ENCODE measurements at regions not wholly inside any gene's neighbourhood (a gene's known extent, or its start where the extent isn't known, plus 50 kb on each side); places are given as distances from the start of the nearest gene placed in this dataset.

DNA sequence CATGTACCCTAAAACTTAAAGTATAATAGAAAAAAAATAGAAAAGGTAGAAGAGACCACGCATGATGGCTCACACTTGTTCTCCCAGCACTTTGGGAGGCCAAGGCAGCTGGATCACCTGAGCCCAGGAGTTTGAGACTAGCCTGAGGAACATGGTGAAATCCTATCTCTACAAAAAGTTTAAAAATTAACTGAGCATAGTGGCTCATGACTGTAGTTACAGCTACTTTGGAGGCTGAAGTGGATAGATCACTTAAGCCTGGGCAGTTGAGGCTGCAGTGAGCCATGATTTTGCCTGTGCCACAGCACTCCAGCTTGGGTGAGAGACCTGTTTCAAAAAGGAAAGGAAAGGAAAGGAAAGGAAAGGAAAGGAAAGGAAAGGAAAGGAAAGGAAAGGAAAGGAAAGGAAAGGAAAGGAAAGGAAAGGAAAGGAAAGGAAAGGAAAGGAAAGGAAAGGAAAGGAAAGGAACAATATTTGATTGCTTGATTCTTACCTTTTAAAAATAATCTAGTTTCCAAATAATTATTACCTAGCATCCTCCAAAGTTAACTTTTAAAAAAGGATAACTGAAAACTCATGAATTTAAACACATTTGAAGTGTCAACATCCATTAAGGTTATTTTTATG, 99.9 kb upstream of the PAX6 start:
- TF ChIP-seq, protein P1, sequence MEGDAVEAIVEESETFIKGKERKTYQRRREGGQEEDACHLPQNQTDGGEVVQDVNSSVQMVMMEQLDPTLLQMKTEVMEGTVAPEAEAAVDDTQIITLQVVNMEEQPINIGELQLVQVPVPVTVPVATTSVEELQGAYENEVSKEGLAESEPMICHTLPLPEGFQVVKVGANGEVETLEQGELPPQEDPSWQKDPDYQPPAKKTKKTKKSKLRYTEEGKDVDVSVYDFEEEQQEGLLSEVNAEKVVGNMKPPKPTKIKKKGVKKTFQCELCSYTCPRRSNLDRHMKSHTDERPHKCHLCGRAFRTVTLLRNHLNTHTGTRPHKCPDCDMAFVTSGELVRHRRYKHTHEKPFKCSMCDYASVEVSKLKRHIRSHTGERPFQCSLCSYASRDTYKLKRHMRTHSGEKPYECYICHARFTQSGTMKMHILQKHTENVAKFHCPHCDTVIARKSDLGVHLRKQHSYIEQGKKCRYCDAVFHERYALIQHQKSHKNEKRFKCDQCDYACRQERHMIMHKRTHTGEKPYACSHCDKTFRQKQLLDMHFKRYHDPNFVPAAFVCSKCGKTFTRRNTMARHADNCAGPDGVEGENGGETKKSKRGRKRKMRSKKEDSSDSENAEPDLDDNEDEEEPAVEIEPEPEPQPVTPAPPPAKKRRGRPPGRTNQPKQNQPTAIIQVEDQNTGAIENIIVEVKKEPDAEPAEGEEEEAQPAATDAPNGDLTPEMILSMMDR (IDR thresholded peaks at IDR 0.05; ENCODE audit: poor library complexity, severe bottlenecking): no peak
- ATAC-seq (ENCODE audit: low read depth) (no peak), DNase-seq (ENCODE audit: low spot score) (no peak)
- Histone ChIP-seq H3K4me1 (ENCODE audit: insufficient read depth, poor library complexity, severe bottlenecking) (no peaks in the 10 kb centered on the region), H3K27ac (ENCODE audit: poor library complexity, severe bottlenecking) (no peak overlapping the region), H3K36me3 (ENCODE audit: low read depth) (no peaks in the 10 kb centered on the region), H3K9me3 (ENCODE audit: severe bottlenecking) (no peaks in the 10 kb centered on the region), H3K4me3 (ENCODE audit: severe bottlenecking) (no peak overlapping the region), H3K27me3 (ENCODE audit: insufficient read depth, poor library complexity, severe bottlenecking) (no peaks in the 10 kb centered on the region)

DNA sequence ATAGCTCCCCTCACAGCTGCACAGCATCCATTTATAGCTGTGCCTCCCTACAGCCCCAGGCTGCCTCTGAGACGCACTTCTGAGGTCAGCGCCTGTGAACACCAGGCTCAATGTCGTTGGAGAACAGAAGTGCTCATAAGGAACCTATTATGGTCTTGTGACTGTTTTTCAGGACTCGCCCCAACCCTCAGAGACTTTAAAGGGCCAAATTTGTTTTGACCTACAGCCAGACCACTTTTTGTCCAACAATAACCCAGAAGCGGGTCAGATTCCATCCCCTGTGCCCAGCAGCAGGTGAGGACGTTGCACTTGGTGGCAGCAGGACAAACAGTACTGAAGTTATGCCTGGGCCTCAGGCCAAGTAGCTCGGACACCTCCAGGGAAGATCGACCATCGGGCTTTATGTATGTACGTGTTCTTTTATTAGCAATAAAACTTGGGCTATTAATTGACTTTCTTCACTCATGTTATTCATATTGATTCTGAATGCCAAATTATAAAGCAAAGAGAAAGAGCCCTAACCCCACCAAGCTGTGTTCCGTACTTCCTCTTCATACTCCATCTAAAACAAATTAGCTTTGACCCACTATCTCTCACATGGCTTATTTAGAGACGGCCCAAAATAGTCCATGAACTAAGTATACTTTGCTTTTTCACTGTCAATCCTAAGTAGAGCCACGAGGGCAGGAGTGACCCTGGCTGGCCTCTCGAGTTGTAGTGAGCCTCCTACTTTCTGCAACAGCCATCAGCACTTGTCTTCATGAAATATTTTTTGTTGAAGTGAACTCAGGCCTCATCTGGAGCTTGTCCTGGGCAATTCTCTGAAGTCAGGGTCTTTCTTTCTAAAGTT, 92.3 kb upstream of the PAX6 start:
- H3K9me3 ChIP-seq (ENCODE audit: severe bottlenecking): no peaks in the 10 kb centered on the region
- no peak overlapping the region for H3K4me3 ChIP-seq (ENCODE audit: severe bottlenecking)
- TF ChIP-seq, protein P1 (IDR thresholded peaks at IDR 0.05; ENCODE audit: poor library complexity, severe bottlenecking): no peak
- no peaks in the 10 kb centered on the region for H3K27me3 ChIP-seq (ENCODE audit: insufficient read depth, poor library complexity, severe bottlenecking)
- H3K27ac ChIP-seq (ENCODE audit: poor library complexity, severe bottlenecking): no peak overlapping the region
- ATAC-seq (ENCODE audit: low read depth) (no peak), DNase-seq (ENCODE audit: low spot score) (no peak)
- no peaks in the 10 kb centered on the region for H3K4me1 ChIP-seq (ENCODE audit: insufficient read depth, poor library complexity, severe bottlenecking)
- H3K36me3 ChIP-seq (ENCODE audit: low read depth): no peaks in the 10 kb centered on the region

DNA sequence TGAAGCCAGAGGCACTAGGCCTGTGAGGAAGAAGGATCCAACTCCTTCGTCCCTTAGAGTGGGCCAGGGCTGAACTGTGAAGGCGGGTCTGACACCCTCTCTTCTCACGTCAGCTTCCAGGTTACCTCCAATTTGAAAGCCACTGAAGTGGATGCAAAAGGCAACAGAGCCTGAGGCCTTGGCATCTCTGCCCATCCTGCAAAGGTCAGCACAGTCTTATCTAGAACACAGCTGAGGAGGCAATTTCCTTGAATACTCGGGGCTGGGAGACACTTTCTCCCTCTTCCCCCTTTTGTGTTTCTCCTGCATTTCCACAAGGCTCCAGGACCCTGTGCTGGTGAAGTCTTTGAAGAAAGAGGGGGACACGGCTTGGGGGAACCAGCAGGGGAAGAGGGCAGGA, 91.6 kb upstream of the PAX6 start:
- no peaks in the 10 kb centered on the region for H3K4me1 ChIP-seq (ENCODE audit: insufficient read depth, poor library complexity, severe bottlenecking)
- ATAC-seq (ENCODE audit: low read depth) (no peak), DNase-seq (ENCODE audit: low spot score) (no peak)
- TF ChIP-seq, protein P1 (IDR thresholded peaks at IDR 0.05; ENCODE audit: poor library complexity, severe bottlenecking): no peak
- H3K27me3 ChIP-seq (ENCODE audit: insufficient read depth, poor library complexity, severe bottlenecking): no peaks in the 10 kb centered on the region
- H3K4me3 ChIP-seq (ENCODE audit: severe bottlenecking): no peak overlapping the region
- H3K27ac ChIP-seq (ENCODE audit: poor library complexity, severe bottlenecking): no peak overlapping the region
- H3K9me3 ChIP-seq (ENCODE audit: severe bottlenecking): no peaks in the 10 kb centered on the region
- H3K36me3 ChIP-seq (ENCODE audit: low read depth): no peaks in the 10 kb centered on the region

DNA sequence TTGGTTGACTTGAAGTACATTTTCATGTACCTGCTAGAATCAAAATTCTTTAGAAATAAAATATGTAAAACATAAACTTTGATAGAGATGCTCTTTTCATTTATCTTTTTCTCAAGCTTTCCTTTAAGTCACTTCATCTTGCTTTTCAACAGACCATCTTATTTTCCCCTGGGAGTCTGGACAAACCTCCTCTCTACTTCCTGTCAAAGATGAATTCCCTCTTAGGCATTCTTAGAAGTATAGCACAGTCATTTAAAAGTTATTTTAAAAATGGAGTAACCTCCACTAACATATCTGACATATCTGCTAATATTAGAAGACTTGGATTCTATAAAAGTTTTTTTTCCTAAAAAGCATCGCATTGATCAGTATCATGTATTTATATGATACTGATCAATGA, 84.8 kb upstream of the PAX6 start:
- TF ChIP-seq, protein P1 (IDR thresholded peaks at IDR 0.05; ENCODE audit: poor library complexity, severe bottlenecking): no peak
- H3K4me1 ChIP-seq (ENCODE audit: insufficient read depth, poor library complexity, severe bottlenecking): no peaks in the 10 kb centered on the region
- ATAC-seq (ENCODE audit: low read depth) (no peak), DNase-seq (ENCODE audit: low spot score) (no peak)
- no peaks in the 10 kb centered on the region for H3K36me3 ChIP-seq (ENCODE audit: low read depth)
- H3K4me3 ChIP-seq (ENCODE audit: severe bottlenecking): no peak overlapping the region
- no peaks in the 10 kb centered on the region for H3K9me3 ChIP-seq (ENCODE audit: severe bottlenecking)
- no peak overlapping the region for H3K27ac ChIP-seq (ENCODE audit: poor library complexity, severe bottlenecking)
- H3K27me3 ChIP-seq (ENCODE audit: insufficient read depth, poor library complexity, severe bottlenecking): peaks cover 6% of the 10 kb centered on the region

DNA sequence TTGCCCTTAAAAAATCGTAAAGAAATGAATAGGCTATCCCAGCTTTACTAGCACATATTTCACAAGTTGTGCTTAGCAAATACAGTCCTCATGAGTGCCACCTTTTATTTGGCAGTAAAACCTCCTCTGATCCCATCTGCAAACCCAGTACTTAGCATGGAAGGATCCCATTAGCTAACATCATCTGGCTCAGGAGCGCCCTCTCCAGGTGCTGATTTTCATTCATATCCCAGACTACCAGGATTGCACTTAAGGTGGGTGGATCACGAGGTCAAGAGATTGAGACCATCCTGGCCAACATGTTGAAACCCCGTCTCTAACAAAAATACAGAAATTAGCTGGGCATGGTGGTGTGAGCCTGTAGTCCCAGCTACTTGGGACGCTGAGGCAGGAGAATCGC, 76.1 kb upstream of the PAX6 start:
- peaks cover 8% of the 10 kb centered on the region for H3K27me3 ChIP-seq (ENCODE audit: insufficient read depth, poor library complexity, severe bottlenecking)
- no peak for DNase-seq (ENCODE audit: low spot score)
- no peaks in the 10 kb centered on the region for H3K9me3 ChIP-seq (ENCODE audit: severe bottlenecking)
- no peak overlapping the region for H3K27ac ChIP-seq (ENCODE audit: poor library complexity, severe bottlenecking)
- H3K36me3 ChIP-seq (ENCODE audit: low read depth): no peaks in the 10 kb centered on the region
- no peak for ATAC-seq (ENCODE audit: low read depth)
- H3K4me3 ChIP-seq (ENCODE audit: severe bottlenecking): no peak overlapping the region
- no peaks in the 10 kb centered on the region for H3K4me1 ChIP-seq (ENCODE audit: insufficient read depth, poor library complexity, severe bottlenecking)
- TF ChIP-seq, protein P1 (IDR thresholded peaks at IDR 0.05; ENCODE audit: poor library complexity, severe bottlenecking): no peak

All from RWPE2 (cell line).